GM19239 (cell line): ENCODE measurements at regions not wholly inside any gene's neighbourhood (a gene's known extent, or its start where the extent isn't known, plus 50 kb on each side); places are given as distances from the start of the nearest gene placed in this dataset.
A peak's percentile ranks its signal among the peaks of the same experiment; 100 is the strongest.

Experiments used
- DNase-seq: peaks from one replicate; pipeline ENCODE4 v3.0.0; 2011; ENCODE audit warnings: low spot score; ENCODE audit not compliant: insufficient read length
- FAIRE-seq: peaks from 2 replicates; lab custom pipeline; 2011; peaks lifted over from hg19 to GRCh38; lab: Jason Lieb, UNC

- DNase-seq (no peak), FAIRE-seq (no peak)
Observed at GRCh38 chr11:28738549-28738948, 630.4 kb downstream of the METTL15 start.

- FAIRE-seq = no peak
Observed at GRCh38 chr11:28736256-28736655, 628.1 kb downstream of the METTL15 start.

GRCh38 chr11:28735511-28735910 is 627.3 kb downstream of the METTL15 start:
- DNase-seq (no peak), FAIRE-seq (no peak)

More at GRCh38 chr11:28736256-28736655, 628.1 kb downstream of the METTL15 start:
- DNase-seq = no peak

GRCh38 chr11:28730889-28731288 is 622.7 kb downstream of the METTL15 start:
- FAIRE-seq (no peak), DNase-seq (no peak)

- no peak for FAIRE-seq
- DNase-seq = no peak
Observed at GRCh38 chr11:28730336-28730735, 622.1 kb downstream of the METTL15 start.

GRCh38 chr11:28729339-28729738 is 621.2 kb downstream of the METTL15 start:
- DNase-seq (no peak), FAIRE-seq (no peak)

- DNase-seq (no peak), FAIRE-seq (no peak)
Observed at GRCh38 chr11:28728666-28729065, 620.5 kb downstream of the METTL15 start.

GRCh38 chr11:28727254-28727653 is 619.1 kb downstream of the METTL15 start:
- DNase-seq (no peak), FAIRE-seq (no peak)

GRCh38 chr11:28726432-28726831 is 618.2 kb downstream of the METTL15 start:
- DNase-seq (no peak), FAIRE-seq (no peak)

- DNase-seq (no peak), FAIRE-seq (no peak)
Observed at GRCh38 chr11:28715726-28716125, 607.5 kb downstream of the METTL15 start.

- DNase-seq (no peak), FAIRE-seq (no peak)
Observed at GRCh38 chr11:28713850-28714249, 605.7 kb downstream of the METTL15 start.

GRCh38 chr11:28708075-28708474 is 599.9 kb downstream of the METTL15 start:
- DNase-seq = no peak

GRCh38 chr11:28704801-28705200 is 596.6 kb downstream of the METTL15 start:
- no peak for DNase-seq
- FAIRE-seq = no peak

More at GRCh38 chr11:28708075-28708474, 599.9 kb downstream of the METTL15 start:
- no peak for FAIRE-seq

- FAIRE-seq = no peak
- DNase-seq = no peak
Observed at GRCh38 chr11:28703371-28703770, 595.2 kb downstream of the METTL15 start.

GRCh38 chr11:28702871-28703270 is 594.7 kb downstream of the METTL15 start:
- FAIRE-seq (no peak), DNase-seq (no peak)

GRCh38 chr11:28702450-28702790 is 594.2 kb downstream of the METTL15 start:
- no peak for FAIRE-seq
- DNase-seq = no peak

- DNase-seq (no peak), FAIRE-seq (no peak)
Observed at GRCh38 chr11:28701760-28702449, 593.7 kb downstream of the METTL15 start.

GRCh38 chr11:28699701-28700100 is 591.5 kb downstream of the METTL15 start:
- no peak for FAIRE-seq
- no peak for DNase-seq

- DNase-seq = peak; percentile 5
- FAIRE-seq = no peak
Observed at GRCh38 chr11:28697920-28698827, 590.0 kb downstream of the METTL15 start.

- FAIRE-seq = no peak
- DNase-seq = no peak
Observed at GRCh38 chr11:28696591-28696990, 588.4 kb downstream of the METTL15 start.

GRCh38 chr11:28690746-28691145 is 582.6 kb downstream of the METTL15 start:
- FAIRE-seq (no peak), DNase-seq (no peak)
